ENCODE measurements at regions not wholly inside any gene's neighbourhood (a gene's known extent, or its start where the extent isn't known, plus 50 kb on each side); places are given as distances from the start of the nearest gene placed in this dataset.

DNA sequence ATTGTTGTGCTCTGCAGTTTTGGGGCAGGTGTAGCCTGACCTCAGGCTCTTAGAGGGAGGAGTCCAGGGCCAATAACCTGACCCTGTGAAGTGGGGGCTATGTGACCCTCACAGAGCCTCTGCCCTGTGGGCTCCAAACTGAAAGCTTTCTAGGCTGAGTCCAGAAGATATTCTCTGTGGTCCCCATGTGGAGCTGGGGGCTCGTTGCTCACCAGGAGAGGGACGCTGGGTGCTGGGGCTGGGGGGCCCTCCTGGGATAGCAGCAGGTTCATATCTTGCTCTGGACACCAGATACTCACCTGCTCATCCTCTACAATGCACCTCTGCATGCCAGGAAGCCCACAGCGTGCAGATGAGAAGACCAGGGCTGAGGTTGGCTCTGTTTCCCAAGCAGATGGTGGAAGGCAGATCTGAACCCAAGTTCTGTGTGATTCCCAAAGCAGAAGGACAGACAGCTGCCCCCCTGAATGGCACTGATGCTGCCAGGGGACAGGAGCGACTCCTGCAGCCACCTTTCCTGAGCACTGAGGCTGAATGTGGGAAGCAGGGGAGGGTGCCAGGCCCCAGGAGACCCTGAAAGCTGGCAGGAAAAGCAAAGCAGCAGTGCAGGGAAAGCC, 1022.0 kb downstream of the TBC1D22A start:
- Histone ChIP-seq H3K9me1 (ENCODE audit: insufficient read depth, low read length) (no peaks in the 10 kb centered on the region), H4K20me1 (ENCODE audit: insufficient read depth, low read length) (no peaks in the 10 kb centered on the region), H3K23ac (ENCODE audit: low read depth, low read length) (no peak overlapping the region), H4K8ac (ENCODE audit: low read depth in 2 of 2, low read length in 2 of 2) (no peak overlapping the region), H3K36me3 (ENCODE audit: control insufficient read depth, insufficient read depth, low read length) (no peaks in the 10 kb centered on the region), H4K5ac (ENCODE audit: low read depth, low read length) (no peak overlapping the region), H3K79me1 (ENCODE audit: low read depth in 1 of 2, low read length in 2 of 2) (no peaks in the 10 kb centered on the region), H2AK9ac (replicated peaks; ENCODE audit: low read depth, low read length, poor library complexity) (no peak overlapping the region), H3K18ac (ENCODE audit: low read depth, low read length) (no peak overlapping the region), H2BK120ac (ENCODE audit: low read depth, low read length) (no peak overlapping the region), H2AK5ac (ENCODE audit: low read depth, low read length) (no peak overlapping the region), H2BK5ac (ENCODE audit: low read depth, low read length, poor library complexity, severe bottlenecking) (no peak overlapping the region), H3K9ac (ENCODE audit: low read depth, low read length) (no peak overlapping the region), H3K4me2 (ENCODE audit: low read depth, low read length) (no peak overlapping the region), H4K91ac (ENCODE audit: insufficient read depth, low read depth, low read length) (no peak overlapping the region), H2AFZ (replicated peaks; ENCODE audit: low read length, poor library complexity) (no peak overlapping the region), H3K9me3 (ENCODE audit: control insufficient read depth, insufficient read depth, low read length) (peaks cover 56% of the 10 kb centered on the region), H2BK15ac (ENCODE audit: low read depth, low read length) (no peak overlapping the region), H3K14ac (replicated peaks; ENCODE audit: low read depth, low read length) (no peak overlapping the region), H3K4me1 (ENCODE audit: control insufficient read depth, insufficient read depth, low read length) (no peaks in the 10 kb centered on the region), H3K27ac (ENCODE audit: insufficient read depth, low read length) (no peak overlapping the region), H2BK20ac (ENCODE audit: low read depth, low read length) (no peak overlapping the region), H3K56ac (ENCODE audit: extremely low read depth, insufficient read depth, low read length) (no peak overlapping the region), H3K27me3 (ENCODE audit: control insufficient read depth, insufficient read depth, low read length) (no peaks in the 10 kb centered on the region), H3K4me3 (ENCODE audit: insufficient read depth, low read depth, low read length) (no peak overlapping the region), H3K4ac (ENCODE audit: low read depth, low read length) (no peak overlapping the region)
- ATAC-seq (ENCODE audit: low read depth) = no peak
- POLR2A ChIA-PET (ENCODE audit: unreplicated experiment) = no interaction called here
- in situ Hi-C loops (cut with MboI; ENCODE audit: low sequenced_read_pairs) (no loop called here), dilution Hi-C loops (cut with HindIII; ENCODE audit: low sequenced_read_pairs, unreplicated experiment) (no loop called here), intact Hi-C loops (cut with micrococcal nuclease) (no loop called here)
- TF ChIP-seq NFE2L2 (IDR thresholded peaks at IDR 0.05; ENCODE audit: low read depth, low read length) = no peak
- BruUV-seq (replicated peaks) = no TSS peak
- CTCF ChIA-PET = no interaction called here
- no CpG with 5 or more reads among the region's 4 CpGs for WGBS, 2 experiments (ENCODE audit: extremely low coverage in 2 of 2, insufficient read length in 1 of 2)
- DNase-seq = no peak

Data from IMR-90 (cell line).